ENCODE measurements at regions not wholly inside any gene's neighbourhood (a gene's known extent, or its start where the extent isn't known, plus 50 kb on each side); places are given as distances from the start of the nearest gene placed in this dataset.
"Not testable (repeated sequence)": the region's sequence is repeated elsewhere in the genome, so short reads cannot be mapped to it uniquely, and the experiment has no call there.

DNA sequence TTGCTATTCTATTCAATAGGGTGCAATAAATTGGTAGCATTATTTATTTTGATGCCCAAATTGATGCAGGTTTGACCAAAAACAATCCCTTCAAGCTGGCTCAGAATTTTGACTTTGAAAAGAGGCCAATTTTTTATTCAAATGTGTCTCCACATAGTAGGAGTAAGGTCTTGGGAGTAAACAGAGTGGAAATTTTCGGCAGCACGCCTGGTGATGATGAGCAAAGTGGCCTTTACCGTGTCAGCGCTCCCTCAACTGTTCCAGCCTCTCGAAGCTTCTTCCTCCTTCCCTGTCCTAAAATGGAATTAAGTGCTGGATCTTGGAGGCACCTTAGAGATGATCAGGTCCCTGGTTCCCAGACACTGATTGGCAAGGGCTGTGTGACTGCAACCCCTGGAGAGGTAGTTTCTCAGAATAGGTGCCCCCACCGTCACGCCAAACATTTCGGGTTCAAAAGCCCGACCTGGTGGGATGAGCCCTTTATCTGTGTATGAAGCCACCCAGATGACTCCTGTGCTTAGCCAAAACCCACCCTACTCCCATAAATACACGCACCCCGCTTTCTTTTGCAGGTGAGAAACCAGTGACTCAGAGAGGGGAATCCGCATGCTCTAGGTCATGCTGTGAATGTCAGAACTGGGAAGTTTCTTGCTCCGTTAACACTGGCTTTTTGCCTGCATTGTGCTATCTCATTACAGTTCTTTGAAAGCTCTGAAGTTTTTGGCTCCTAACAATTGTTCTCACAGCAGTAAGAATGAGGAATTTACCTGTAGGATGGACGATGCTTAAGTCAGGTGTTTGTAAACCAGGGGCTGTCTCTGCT is 89.1 kb downstream of the CRYGS start:
- no peak for DNase-seq (ENCODE audit: low read depth)

GRCh38 chr3:186453531-186453930 is 90.6 kb downstream of the CRYGS start:
- no peak for DNase-seq (ENCODE audit: low read depth)

GRCh38 chr3:186452517-186452916 is 90.5 kb upstream of the DGKG start:
- peak; percentile 63 for DNase-seq (ENCODE audit: low read depth)

DNA sequence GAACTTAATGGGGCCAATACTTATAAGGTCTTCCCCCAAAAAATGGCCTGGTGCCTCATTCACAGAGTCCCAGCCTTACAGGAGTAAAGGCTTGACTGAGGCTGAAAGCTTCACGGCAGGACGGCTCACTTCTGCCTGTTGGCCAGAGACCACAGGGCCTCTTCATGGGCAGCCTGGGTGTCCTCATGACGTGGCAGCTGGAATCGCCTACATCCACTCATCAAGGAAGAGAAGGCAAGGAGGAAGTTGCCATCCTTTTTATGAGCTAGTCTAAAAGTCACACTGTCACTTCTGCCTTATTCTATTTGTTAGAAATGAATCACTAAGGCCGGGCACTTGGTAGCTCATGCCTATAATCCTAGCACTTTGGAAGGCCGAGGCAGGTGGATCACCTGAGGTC is 89.3 kb upstream of the DGKG start:
- peak; percentile 11 for DNase-seq (ENCODE audit: low read depth)

- DNase-seq (ENCODE audit: low read depth) = no peak
Measured at GRCh38 chr3:186444974-186445373, 82.9 kb upstream of the DGKG start.

GRCh38 chr3:186444288-186444687 is 82.3 kb upstream of the DGKG start:
- no peak for DNase-seq (ENCODE audit: low read depth)

DNA sequence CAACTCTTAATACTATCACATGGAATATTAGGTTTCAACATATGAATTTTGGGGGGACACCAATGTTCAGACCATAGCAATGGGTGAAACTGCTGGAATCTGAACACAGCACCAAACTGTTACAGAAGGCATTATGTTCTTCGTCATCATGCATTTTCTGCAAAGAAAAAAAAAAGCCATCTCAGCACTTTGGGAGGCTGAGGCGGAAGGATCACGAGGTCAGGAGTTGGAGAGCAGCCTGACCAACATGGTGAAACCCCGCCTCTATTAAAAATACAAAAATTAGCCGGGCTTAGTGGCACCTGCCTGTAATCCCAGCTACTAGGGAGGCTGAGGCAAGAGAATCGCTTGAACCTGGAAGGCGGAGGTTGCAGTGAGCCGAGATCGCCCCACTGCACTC is 80.9 kb upstream of the DGKG start:
- not testable (repeated sequence) for DNase-seq (ENCODE audit: low read depth)

DNA sequence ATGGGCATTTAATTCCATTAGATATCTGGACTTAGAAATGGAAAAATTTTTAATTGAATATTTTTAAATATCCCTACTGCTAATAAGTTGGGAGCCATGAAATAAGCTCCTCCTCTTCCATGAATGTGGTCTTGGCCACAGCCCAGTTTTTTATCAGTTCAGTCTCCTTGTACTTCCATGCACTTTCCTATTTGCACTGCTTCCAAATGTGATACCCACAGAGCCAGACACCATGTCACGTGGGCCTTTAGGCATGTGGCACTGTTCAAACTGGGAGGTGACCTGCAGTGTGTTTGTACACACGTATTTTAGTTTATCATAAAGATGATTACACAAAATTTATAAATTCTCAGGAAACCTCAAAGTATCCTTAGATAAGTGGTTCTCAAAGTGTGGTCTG is 80.1 kb upstream of the DGKG start:
- DNase-seq (ENCODE audit: low read depth) = no peak

DNA sequence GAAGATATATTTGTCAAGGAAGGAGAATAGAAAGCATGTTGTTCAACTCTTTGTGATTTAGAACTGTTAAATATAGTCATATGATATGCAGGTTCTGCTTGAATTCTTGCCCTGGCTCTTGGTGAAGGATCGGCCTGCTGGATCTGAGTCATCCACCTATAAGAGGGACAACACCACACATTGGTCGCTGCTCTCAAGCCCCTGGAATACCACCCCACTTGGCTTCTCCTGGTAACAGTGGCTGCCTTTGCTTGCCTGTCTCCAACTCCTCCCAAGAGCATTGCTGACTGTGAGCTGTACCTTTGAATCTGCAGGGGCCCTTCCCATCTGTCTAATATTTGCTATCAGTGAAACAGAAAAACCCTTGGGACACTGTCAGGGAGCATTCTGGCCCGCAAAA is 78.9 kb upstream of the DGKG start:
- no peak for DNase-seq (ENCODE audit: low read depth)

DNA sequence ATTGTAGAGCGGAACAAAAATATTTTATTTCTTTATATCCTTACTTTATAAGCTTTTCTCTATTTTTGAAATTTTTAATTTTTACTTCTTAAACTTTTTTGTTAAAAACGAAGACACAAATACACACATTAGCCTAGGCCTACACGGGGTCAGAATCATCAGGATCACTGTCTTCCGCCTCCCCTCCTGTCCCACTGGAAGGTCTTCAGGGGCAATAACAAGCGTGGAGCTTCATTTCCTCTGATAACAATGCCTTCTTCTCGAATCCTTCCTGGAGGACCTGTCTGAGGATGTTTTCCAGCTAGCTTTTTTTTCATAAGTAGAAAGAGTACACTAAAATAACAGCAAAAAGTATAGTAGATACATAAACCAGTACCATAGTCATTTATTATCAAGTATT is 77.7 kb upstream of the DGKG start:
- DNase-seq (ENCODE audit: low read depth) = no peak

DNA sequence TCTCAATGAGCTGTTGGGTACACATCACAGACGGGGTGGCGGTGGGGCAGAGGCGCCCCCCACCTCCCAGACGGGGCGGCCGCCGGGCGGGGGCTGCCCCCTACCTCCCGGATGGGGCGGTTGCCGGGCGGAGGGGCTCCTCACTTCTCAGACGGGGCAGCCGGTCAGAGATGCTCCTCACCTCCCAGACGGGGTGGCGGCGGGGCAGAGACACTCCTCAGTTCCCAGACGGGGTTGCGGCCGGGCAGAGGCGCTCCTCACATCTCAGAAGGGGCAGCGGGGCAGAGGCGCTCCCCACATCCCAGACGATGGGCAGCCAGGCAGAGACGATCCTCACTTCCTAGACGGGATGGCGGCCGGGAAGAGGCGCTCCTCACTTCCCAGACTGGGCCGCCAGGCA is 73.3 kb upstream of the DGKG start:
- not testable (repeated sequence) for DNase-seq (ENCODE audit: low read depth)

GRCh38 chr3:186432944-186433732 is 71.1 kb upstream of the DGKG start:
- no peak for DNase-seq (ENCODE audit: low read depth)

DNA sequence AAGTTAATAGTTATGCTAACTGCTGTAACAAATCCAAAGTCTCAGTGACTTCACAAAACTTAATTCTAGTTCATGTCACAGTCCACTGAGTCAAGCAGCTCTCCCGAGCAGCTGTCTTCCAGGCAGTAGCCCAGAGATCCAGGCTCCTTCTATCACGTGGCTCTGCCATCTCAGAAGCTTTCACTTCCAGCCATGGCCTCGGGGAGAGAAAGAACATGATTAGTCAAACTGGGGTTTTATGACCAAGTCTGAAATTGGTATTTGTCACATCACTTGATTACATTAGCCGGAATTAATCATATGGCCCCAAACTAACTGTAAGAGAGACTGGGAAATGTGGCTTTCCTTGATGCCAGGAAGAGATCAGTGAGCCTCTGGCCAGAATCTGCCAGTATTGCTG is 70.2 kb upstream of the DGKG start:
- DNase-seq (ENCODE audit: low read depth) = peak; percentile 42

DNA sequence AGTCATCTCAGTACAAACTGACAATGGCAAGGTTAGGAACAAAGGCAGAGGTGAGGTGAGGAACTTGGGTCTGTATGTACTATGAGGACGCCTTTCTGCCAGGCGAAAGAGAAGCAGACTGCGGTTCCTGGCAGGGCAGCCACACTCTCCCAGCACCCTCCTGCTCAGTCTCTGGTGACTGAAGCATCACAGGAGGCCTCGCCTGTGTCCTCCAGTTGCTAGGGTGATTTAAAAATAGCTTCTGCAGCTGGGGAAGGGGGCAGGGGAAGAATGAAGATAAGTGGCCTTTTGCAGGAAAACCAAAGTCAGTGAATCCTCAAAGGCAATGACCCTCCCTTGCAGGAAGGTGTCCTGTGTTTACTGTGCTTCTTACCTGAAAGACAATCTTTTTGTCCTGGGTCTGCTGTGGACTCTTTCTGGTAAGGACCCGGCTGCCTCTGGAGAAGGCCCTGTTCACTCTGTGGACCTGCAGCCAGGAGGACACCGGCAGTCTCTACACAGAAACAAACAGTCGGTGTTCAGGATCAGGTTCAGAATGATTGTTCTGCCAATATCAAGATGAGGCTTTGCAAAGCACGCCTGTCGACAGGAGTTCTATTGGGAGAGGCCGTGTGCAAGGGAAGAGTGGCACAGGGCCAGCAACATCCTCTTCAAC is 65.7 kb upstream of the DGKG start:
- peak; percentile 23 for DNase-seq (ENCODE audit: low read depth)

GRCh38 chr3:186425788-186426730 is 64.0 kb upstream of the DGKG start:
- DNase-seq (ENCODE audit: low read depth) = peak; percentile 14

DNA sequence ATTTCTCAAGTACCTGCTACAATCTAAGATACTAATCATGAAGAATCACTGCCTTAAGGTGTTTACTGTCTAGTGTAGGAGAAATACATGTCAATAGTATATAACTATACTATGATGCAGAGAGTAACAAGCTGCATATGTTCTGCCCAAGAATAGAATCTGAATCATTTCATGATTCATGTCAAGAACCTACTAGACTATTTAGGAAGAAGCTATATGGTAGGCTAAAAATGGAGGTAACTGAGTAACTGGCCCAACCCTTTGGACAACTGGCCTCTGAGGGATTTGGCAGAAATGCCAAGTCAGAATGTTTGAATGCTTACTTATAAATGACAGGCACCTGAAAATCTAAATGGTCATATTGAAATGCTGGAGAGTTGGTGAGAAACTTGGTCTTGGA is 59.9 kb upstream of the DGKG start:
- DNase-seq (ENCODE audit: low read depth) = no peak

DNA sequence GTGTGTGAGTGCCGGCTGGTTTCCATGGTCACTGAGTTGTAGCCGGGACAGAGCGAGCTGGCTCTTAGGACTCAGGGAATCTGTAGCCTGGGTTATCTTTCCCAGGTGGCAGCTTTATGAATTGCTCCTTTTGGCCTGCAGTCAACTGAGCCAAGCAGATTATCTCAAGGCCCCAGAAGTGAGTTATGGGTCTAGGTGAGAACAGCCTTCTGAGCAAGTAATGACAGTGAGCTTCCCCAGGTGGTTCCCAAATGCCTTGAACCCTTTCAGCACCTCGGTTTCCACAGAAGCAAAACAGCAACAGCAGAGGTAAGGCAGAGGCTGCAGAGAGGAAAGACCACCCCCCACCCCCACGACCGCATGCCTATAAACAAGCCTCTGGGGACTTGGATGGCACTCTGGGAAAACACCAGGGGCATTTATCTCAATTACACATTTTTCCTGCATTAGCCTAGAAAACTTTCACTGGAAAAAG is 56.7 kb upstream of the DGKG start:
- DNase-seq (ENCODE audit: low read depth) = no peak

GRCh38 chr3:186417791-186418190 is 55.8 kb upstream of the DGKG start:
- peak; percentile 25 for DNase-seq (ENCODE audit: low read depth)

DNA sequence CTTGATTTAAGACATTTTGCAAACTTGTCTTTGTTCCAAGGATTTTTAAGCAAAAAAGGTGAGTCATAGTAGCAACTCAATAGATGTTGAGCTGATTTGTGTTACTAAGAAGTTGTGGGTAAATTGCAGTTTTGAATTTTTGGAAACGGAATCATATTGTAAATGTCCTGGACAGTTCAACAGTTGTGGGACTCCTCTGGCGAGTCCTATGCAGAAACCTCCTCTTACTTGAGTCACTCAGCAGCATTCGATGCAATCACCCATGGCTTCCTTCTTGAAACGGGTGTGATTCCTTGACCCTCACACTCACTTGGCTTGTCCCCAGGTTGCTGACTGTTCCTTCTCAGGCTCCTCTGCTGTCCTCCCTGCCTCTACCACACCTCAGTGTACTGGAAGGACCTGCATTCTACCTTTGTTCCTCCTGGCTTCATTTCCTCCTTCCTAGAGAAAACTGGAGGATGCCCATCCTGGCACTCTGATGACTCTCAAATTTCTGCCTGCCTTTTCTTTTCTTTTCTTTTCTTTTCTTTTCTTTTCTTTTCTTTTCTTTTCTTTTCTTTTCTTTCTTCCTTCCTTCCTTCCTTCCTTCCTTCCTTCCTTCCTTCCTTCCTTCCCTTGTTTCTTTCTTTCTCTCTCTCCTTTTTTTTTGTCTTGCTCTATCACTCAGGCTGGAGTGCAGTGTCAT is 52.8 kb upstream of the DGKG start:
- DNase-seq (ENCODE audit: low read depth) = peak; percentile 6

Measured in myocyte (in vitro differentiated cells).